B cell (primary cell): ENCODE measurements at regions not wholly inside any gene's neighbourhood (a gene's known extent, or its start where the extent isn't known, plus 50 kb on each side); places are given as distances from the start of the nearest gene placed in this dataset.

Source experiments
- ATAC-seq: fragments of 200-7000 bp; cut with Tn5 transposase; one replicate; pipeline ENCODE4 v1.10.0; 2021; ENCODE audit warnings: low read depth, mild to moderate bottlenecking, moderate number of reproducible peaks, moderate library complexity
- CTCF ChIA-PET: fragments of 350-600 bp; sonication (Branson Sonifier 250); formaldehyde crosslinking; loops from one replicate; lab custom pipeline; 2021; ENCODE audit warnings: antibody characterized with exemption, inconsistent platforms; lab: Charles Lee
- POLR2A ChIA-PET: fragments of 350-600 bp; sonication (Branson Sonifier 250); formaldehyde crosslinking; loops from one replicate; lab custom pipeline; 2021; ENCODE audit warnings: antibody characterized with exemption; lab: Charles Lee
- DNase-seq: peaks from one replicate; pipeline ENCODE4 v3.0.0; 2013
- H2AFZ ChIP-seq: 2 replicates; pipeline ENCODE4 v1.6.1; 2012; ENCODE audit warnings: mild to moderate bottlenecking, low read depth, low read length; ENCODE audit not compliant: insufficient read depth, poor library complexity, severe bottlenecking
- H3K27ac ChIP-seq, 2 donors: 1 replicate in 1 of 2; 2 replicates in 1 of 2; pipeline ENCODE4 v1.5.1; 2012 to 2013; ENCODE audit warnings: low read length in 2 of 2, mild to moderate bottlenecking in 2 of 2, moderate library complexity in 1 of 2
- H3K27me3 ChIP-seq, 4 experiments: fragments of 200-600 bp in 1 of 4; sonication (generic) in 1 of 4; replicated peaks in 1 of 4; 1 replicate in 2 of 4; 2 replicates in 2 of 4; pipeline versions ENCODE4 v1.6.1 to v1.7.0; 2013 to 2016; ENCODE audit warnings: low read length in 3 of 4, mild to moderate bottlenecking in 2 of 4, mixed read lengths in 1 of 4, moderate library complexity in 1 of 4; ENCODE audit not compliant: insufficient read depth in 4 of 4, control insufficient read depth in 3 of 4; ENCODE audit errors: control extremely low read depth in 1 of 4
- H3K36me3 ChIP-seq, 2 experiments: replicated peaks in 1 of 2; 1 replicate in 1 of 2; 2 replicates in 1 of 2; pipeline versions ENCODE4 v1.6.1 to v1.7.1; 2013; ENCODE audit warnings: low read length in 1 of 2; ENCODE audit not compliant: insufficient read depth in 2 of 2, control insufficient read depth in 1 of 2; ENCODE audit errors: control extremely low read depth in 1 of 2, extremely low read depth in 1 of 2
- H3K4me1 ChIP-seq, 2 donors: fragments of 200-600 bp in 1 of 2; sonication (generic) in 1 of 2; 1 replicate in 1 of 2; 2 replicates in 1 of 2; pipeline versions ENCODE4 v1.5.1 to v1.6.1; 2013 to 2017; ENCODE audit warnings: low read length in 2 of 2; ENCODE audit not compliant: control insufficient read depth in 2 of 2, insufficient read depth in 2 of 2
- H3K4me2 ChIP-seq: replicated peaks from 2 replicates; pipeline ENCODE3; 2012; ENCODE audit warnings: mild to moderate bottlenecking, low read depth, low read length; ENCODE audit not compliant: poor library complexity, severe bottlenecking
- H3K4me3 ChIP-seq, 5 experiments: fragments of 200-600 bp in 1 of 5; sonication (generic) in 1 of 5; 1 replicate in 3 of 5; 2 replicates in 2 of 5; pipeline versions ENCODE4 v1.5.1 to v1.7.0; 2011 to 2016; ENCODE audit warnings: low read length in 4 of 5, mild to moderate bottlenecking in 4 of 5, low read depth in 2 of 5, control low read depth in 1 of 5, moderate library complexity in 1 of 5; ENCODE audit not compliant: insufficient read depth in 1 of 5; ENCODE audit errors: control extremely low read depth in 1 of 5, extremely low read depth in 1 of 5
- H3K79me2 ChIP-seq: fragments of 200-600 bp; sonication (generic); one replicate; pipeline ENCODE4 v1.6.0; 2016; ENCODE audit warnings: low read length; ENCODE audit not compliant: control insufficient read depth, insufficient read depth
- H3K9ac ChIP-seq: fragments of 200-600 bp; sonication (generic); 2 replicates; pipeline ENCODE4 v1.6.1; 2017; ENCODE audit warnings: mild to moderate bottlenecking, low read length, moderate library complexity
- H3K9me3 ChIP-seq, 3 donors: one replicate each; pipeline versions ENCODE4 v1.6.1 to v1.7.1; 2013; ENCODE audit warnings: low read length in 2 of 3; ENCODE audit not compliant: control insufficient read depth in 2 of 3, insufficient read depth in 1 of 3; ENCODE audit errors: control extremely low read depth in 1 of 3
- H4K20me1 ChIP-seq: 2 replicates; pipeline ENCODE4 v1.6.0; 2012; ENCODE audit warnings: mild to moderate bottlenecking, low read length; ENCODE audit not compliant: insufficient read depth, control insufficient read depth, poor library complexity, severe bottlenecking
- H3K27ac Mint-ChIP-seq: one replicate; pipeline ENCODE4 v1.8.0; 2021; ENCODE audit warnings: mixed read lengths
- H3K27me3 Mint-ChIP-seq: one replicate; pipeline ENCODE4 v1.8.0; 2021; ENCODE audit warnings: mixed read lengths
- H3K4me1 Mint-ChIP-seq: one replicate; pipeline ENCODE4 v1.8.0; 2021; ENCODE audit warnings: mixed read lengths
- H3K4me3 Mint-ChIP-seq: one replicate; pipeline ENCODE4 v1.8.0; 2021; ENCODE audit warnings: mixed read lengths
- H3K9me3 Mint-ChIP-seq: one replicate; pipeline ENCODE4 v1.8.0; 2022; ENCODE audit warnings: mixed read lengths; ENCODE audit not compliant: insufficient read depth
- EZH2 ChIP-seq: IDR thresholded peaks from 2 replicates; pipeline ENCODE4 v1.6.1; 2012; ENCODE audit warnings: borderline replicate concordance, low read depth, mild to moderate bottlenecking, moderate library complexity, low read length; ENCODE audit not compliant: insufficient read depth, poor library complexity, severe bottlenecking
- WGBS: methylation state at CpG from one replicate; pipeline ENCODE4 v1.1.5; 2013; ENCODE audit warnings: missing lambda C conversion rate; ENCODE audit not compliant: insufficient coverage; 5-methylcytosine and 5-hydroxymethylcytosine counted together
- intact Hi-C: fragments of 100-400 bp; cut with micrococcal nuclease; formaldehyde crosslinking; loops from one replicate; pipeline ENCODE4 v1.10.0; 2022
- TF ChIP-seq, protein P1 (sequence below): fragments of 200-600 bp; IDR thresholded peaks from one replicate; pipeline ENCODE4 v1.8.0; 2022; ENCODE audit warnings: antibody characterized with exemption, mild to moderate bottlenecking

DNA sequence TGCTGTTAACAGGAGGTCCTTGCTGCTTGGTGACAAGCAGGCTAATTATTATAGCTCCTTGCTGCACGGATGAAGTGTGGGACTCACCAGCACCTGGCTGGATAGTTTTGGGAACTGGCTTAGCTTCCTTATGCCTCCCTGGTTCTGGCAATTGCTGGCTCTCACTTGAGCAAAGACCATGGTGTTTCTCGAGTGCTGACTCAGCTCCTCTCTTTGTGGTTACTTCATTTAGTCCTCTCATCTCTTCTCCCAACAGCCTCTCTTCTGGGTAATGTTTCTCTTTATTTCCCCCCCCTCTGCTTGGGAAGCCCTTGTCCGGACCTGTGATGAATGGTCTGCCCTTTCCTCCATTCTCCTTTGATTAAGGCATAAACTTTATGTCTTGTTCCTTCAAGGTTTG lies 100.4 kb downstream of the CBLL2 start:
- no peak overlapping the region for H3K4me2 ChIP-seq
- no peak overlapping the region for H2AFZ ChIP-seq
- TF ChIP-seq, protein P1, sequence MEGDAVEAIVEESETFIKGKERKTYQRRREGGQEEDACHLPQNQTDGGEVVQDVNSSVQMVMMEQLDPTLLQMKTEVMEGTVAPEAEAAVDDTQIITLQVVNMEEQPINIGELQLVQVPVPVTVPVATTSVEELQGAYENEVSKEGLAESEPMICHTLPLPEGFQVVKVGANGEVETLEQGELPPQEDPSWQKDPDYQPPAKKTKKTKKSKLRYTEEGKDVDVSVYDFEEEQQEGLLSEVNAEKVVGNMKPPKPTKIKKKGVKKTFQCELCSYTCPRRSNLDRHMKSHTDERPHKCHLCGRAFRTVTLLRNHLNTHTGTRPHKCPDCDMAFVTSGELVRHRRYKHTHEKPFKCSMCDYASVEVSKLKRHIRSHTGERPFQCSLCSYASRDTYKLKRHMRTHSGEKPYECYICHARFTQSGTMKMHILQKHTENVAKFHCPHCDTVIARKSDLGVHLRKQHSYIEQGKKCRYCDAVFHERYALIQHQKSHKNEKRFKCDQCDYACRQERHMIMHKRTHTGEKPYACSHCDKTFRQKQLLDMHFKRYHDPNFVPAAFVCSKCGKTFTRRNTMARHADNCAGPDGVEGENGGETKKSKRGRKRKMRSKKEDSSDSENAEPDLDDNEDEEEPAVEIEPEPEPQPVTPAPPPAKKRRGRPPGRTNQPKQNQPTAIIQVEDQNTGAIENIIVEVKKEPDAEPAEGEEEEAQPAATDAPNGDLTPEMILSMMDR, result no peak
- TF ChIP-seq EZH2, result no peak
- H3K9me3 ChIP-seq, result no peaks in the 10 kb centered on the region
- H3K79me2 ChIP-seq, result no peaks in the 10 kb centered on the region
- no peaks in the 10 kb centered on the region for H3K4me1 ChIP-seq
- no peak for DNase-seq
- Mint-ChIP-seq H3K27me3 (no peaks in the 10 kb centered on the region), H3K9me3 (no peaks in the 10 kb centered on the region), H3K4me1 (no peaks in the 10 kb centered on the region), H3K27ac (no peak overlapping the region), H3K4me3 (no peak overlapping the region)
- no peaks in the 10 kb centered on the region for H4K20me1 ChIP-seq
- H3K36me3 ChIP-seq, result no peaks in the 10 kb centered on the region
- no peak for ATAC-seq
- H3K4me3 ChIP-seq, result no peak overlapping the region
- H3K27me3 ChIP-seq, result no peaks in the 10 kb centered on the region
- ChIA-PET POLR2A (no interaction called here), CTCF (no interaction called here)
- intact Hi-C loops, result no loop called here
- H3K27ac ChIP-seq, result no peak overlapping the region
- no peak overlapping the region for H3K9ac ChIP-seq
- 83% methylated on average over 2 of the region's 3 CpGs for WGBS

DNA sequence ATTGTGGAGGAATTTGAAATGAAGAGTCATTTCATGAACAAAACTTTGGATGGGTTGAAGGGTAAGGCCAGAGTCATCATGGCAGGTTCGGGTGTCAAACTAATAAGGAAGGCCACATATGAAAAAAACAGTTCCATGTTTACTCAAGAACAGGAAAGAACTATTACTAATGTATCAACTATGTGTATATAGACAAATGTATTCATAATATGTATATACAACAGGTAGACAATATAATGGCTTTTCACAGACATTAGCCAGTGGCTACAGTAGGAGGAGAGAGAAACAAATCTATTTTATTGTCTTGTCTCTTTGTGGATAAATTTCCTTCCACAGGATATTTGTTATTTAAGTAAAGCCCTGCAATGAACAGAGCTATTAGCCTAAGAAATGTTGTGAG lies 101.1 kb downstream of the CBLL2 start:
- ChIA-PET POLR2A (no interaction called here), CTCF (no interaction called here)
- H3K4me1 ChIP-seq, result no peaks in the 10 kb centered on the region
- no peaks in the 10 kb centered on the region for H3K9me3 ChIP-seq
- H3K27me3 Mint-ChIP-seq, result no peaks in the 10 kb centered on the region
- H3K4me1 Mint-ChIP-seq, result no peaks in the 10 kb centered on the region
- H3K27me3 ChIP-seq, result no peaks in the 10 kb centered on the region
- H3K9ac ChIP-seq, result no peak overlapping the region
- TF ChIP-seq EZH2, result no peak
- TF ChIP-seq, protein P1, result no peak
- H3K4me3 Mint-ChIP-seq, result no peak overlapping the region
- DNase-seq (no peak), ATAC-seq (no peak)
- intact Hi-C loops, result no loop called here
- H4K20me1 ChIP-seq, result no peaks in the 10 kb centered on the region
- no peaks in the 10 kb centered on the region for H3K79me2 ChIP-seq
- no peak overlapping the region for H2AFZ ChIP-seq
- whole genome bisulfite sequencing, result no CpG with 5 or more reads among the region's 1 CpG
- no peaks in the 10 kb centered on the region for H3K9me3 Mint-ChIP-seq
- H3K27ac Mint-ChIP-seq, result no peak overlapping the region
- H3K27ac ChIP-seq, result no peak overlapping the region
- H3K4me3 ChIP-seq, result no peak overlapping the region
- no peaks in the 10 kb centered on the region for H3K36me3 ChIP-seq
- H3K4me2 ChIP-seq, result no peak overlapping the region
